Activated CD4-positive, alpha-beta T cell treated with anti-CD3 and anti-CD28 coated beads, Interleukin-2, amount 50 U/mL, for 4 hours (primary cell): ENCODE measurements at regions not wholly inside any gene's neighbourhood (a gene's known extent, or its start where the extent isn't known, plus 50 kb on each side); places are given as distances from the start of the nearest gene placed in this dataset.

ENCODE experiments used
- DNase-seq, 2 experiments: peaks; one replicate each; pipeline ENCODE4 v3.0.0-alpha.2; 2020

- no peak for DNase-seq
Measured at GRCh38 chr2:13021470-13021957, 304.8 kb downstream of the TRIB2 start.

- DNase-seq: no peak
Measured at GRCh38 chr2:13030606-13031005, 313.9 kb downstream of the TRIB2 start.

- DNase-seq: no peak
Measured at GRCh38 chr2:13034861-13035260, 318.1 kb downstream of the TRIB2 start.

- DNase-seq: no peak
Measured at GRCh38 chr2:13035866-13036265, 319.1 kb downstream of the TRIB2 start.

GRCh38 chr2:13040043-13040442 lies 323.3 kb downstream of the TRIB2 start:
- DNase-seq: no peak

GRCh38 chr2:13046557-13047165 lies 329.9 kb downstream of the TRIB2 start:
- no peak for DNase-seq

- no peak for DNase-seq
Measured at GRCh38 chr2:13050764-13051163, 334.0 kb downstream of the TRIB2 start.

- no peak for DNase-seq
Measured at GRCh38 chr2:13052547-13052946, 335.8 kb downstream of the TRIB2 start.

GRCh38 chr2:13056259-13056843 lies 339.6 kb downstream of the TRIB2 start:
- DNase-seq: no peak

- no peak for DNase-seq
Measured at GRCh38 chr2:13057671-13058070, 340.9 kb downstream of the TRIB2 start.

GRCh38 chr2:13066676-13067075 lies 349.9 kb downstream of the TRIB2 start:
- no peak for DNase-seq

- DNase-seq: no peak
Measured at GRCh38 chr2:13067508-13067907, 350.8 kb downstream of the TRIB2 start.

GRCh38 chr2:13089971-13090370 lies 373.2 kb downstream of the TRIB2 start:
- DNase-seq: no peak

- DNase-seq: no peak
Measured at GRCh38 chr2:13091455-13091854, 374.7 kb downstream of the TRIB2 start.

GRCh38 chr2:13091861-13092378 lies 375.2 kb downstream of the TRIB2 start:
- DNase-seq: no peak

- no peak for DNase-seq
Measured at GRCh38 chr2:13093416-13093991, 376.8 kb downstream of the TRIB2 start.

GRCh38 chr2:13102397-13103063 lies 385.8 kb downstream of the TRIB2 start:
- DNase-seq: no peak

- no peak for DNase-seq
Measured at GRCh38 chr2:13103151-13103550, 386.4 kb downstream of the TRIB2 start.

- DNase-seq: no peak
Measured at GRCh38 chr2:13103778-13104493, 387.2 kb downstream of the TRIB2 start.

- no peak for DNase-seq
Measured at GRCh38 chr2:13104723-13105122, 388.0 kb downstream of the TRIB2 start.

- DNase-seq: no peak
Measured at GRCh38 chr2:13106302-13106701, 389.6 kb downstream of the TRIB2 start.

- no peak for DNase-seq
Measured at GRCh38 chr2:13109516-13109915, 392.8 kb downstream of the TRIB2 start.

GRCh38 chr2:13110825-13111224 lies 394.1 kb downstream of the TRIB2 start:
- DNase-seq: no peak
